Caco-2 (cell line): ENCODE measurements at regions not wholly inside any gene's neighbourhood (a gene's known extent, or its start where the extent isn't known, plus 50 kb on each side); places are given as distances from the start of the nearest gene placed in this dataset.
"Not testable (repeated sequence)": the region's sequence is repeated elsewhere in the genome, so short reads cannot be mapped to it uniquely, and the experiment has no call there.

ENCODE experiments used
- BruUV-seq: library from RNA; stranded (reverse); fragments of 400-500 nt; replicated peaks from 2 replicates; lab custom pipeline; 2021; lab: Mats Ljungman, UMichigan
- CTCF ChIA-PET: fragments of 300-600 bp; sonication (Branson Sonifier 250); formaldehyde crosslinking; loops from one replicate; lab custom pipeline; 2022; ENCODE audit warnings: antibody characterized with exemption; lab: Charles Lee
- POLR2A ChIA-PET: fragments of 300-600 bp; sonication (Branson Sonifier 250); formaldehyde crosslinking; loops from one replicate; lab custom pipeline; 2022; ENCODE audit warnings: antibody characterized with exemption; lab: Charles Lee
- DNase-seq, 2 experiments: peaks; one replicate each; pipeline versions ENCODE4 v3.0.0 to v3.0.0-alpha.2; 2020 to 2022
- H3K27me3 ChIP-seq: replicated peaks from 2 replicates; pipeline ENCODE4 v1.6.0; 2011; ENCODE audit warnings: low read length; ENCODE audit not compliant: control insufficient read depth, insufficient read depth
- H3K36me3 ChIP-seq: 2 replicates; pipeline ENCODE4 v1.5.1; 2011; ENCODE audit warnings: low read length; ENCODE audit not compliant: control insufficient read depth, insufficient read depth
- H3K4me1 ChIP-seq: fragments of 250-450 bp; sonication (Bioruptor Pico); 2 replicates; pipeline ENCODE4 v1.5.1; 2020; ENCODE audit warnings: mild to moderate bottlenecking
- H3K4me3 ChIP-seq: 2 replicates; pipeline ENCODE4 v1.5.1; 2011; ENCODE audit warnings: low read depth, mild to moderate bottlenecking, control low read depth, low read length
- H3K9me3 ChIP-seq: fragments of 250-450 bp; sonication (Bioruptor Pico); 2 replicates; pipeline ENCODE4 v1.5.1; 2020; ENCODE audit warnings: mild to moderate bottlenecking, moderate library complexity
- H3K27ac Mint-ChIP-seq: one replicate; pipeline ENCODE4 v1.8.0; 2022; ENCODE audit warnings: mixed read lengths; ENCODE audit not compliant: unreplicated experiment
- H3K27me3 Mint-ChIP-seq: one replicate; pipeline ENCODE4 v1.8.0; 2022; ENCODE audit warnings: mixed read lengths; ENCODE audit not compliant: insufficient read depth, unreplicated experiment
- H3K36me3 Mint-ChIP-seq: one replicate; pipeline ENCODE4 v1.8.0; 2022; ENCODE audit warnings: mild to moderate bottlenecking, mixed read lengths; ENCODE audit not compliant: insufficient read depth, unreplicated experiment
- H3K4me1 Mint-ChIP-seq: one replicate; pipeline ENCODE4 v1.8.0; 2022; ENCODE audit warnings: low read depth, mixed read lengths; ENCODE audit not compliant: unreplicated experiment
- H3K4me3 Mint-ChIP-seq: one replicate; pipeline ENCODE4 v1.8.0; 2022; ENCODE audit warnings: mild to moderate bottlenecking, moderate library complexity, mixed read lengths; ENCODE audit not compliant: unreplicated experiment
- H3K9me3 Mint-ChIP-seq: one replicate; pipeline ENCODE4 v1.8.0; 2022; ENCODE audit warnings: mixed read lengths; ENCODE audit not compliant: unreplicated experiment
- intact Hi-C: fragments of 100-400 bp; cut with micrococcal nuclease; formaldehyde crosslinking; loops from one replicate; pipeline ENCODE4 v1.10.0; 2022; ENCODE audit not compliant: unreplicated experiment
- TF ChIP-seq, protein P1 (sequence below), 2 experiments: fragments of 200-600 bp in 1 of 2; IDR thresholded peaks; 1 replicate in 1 of 2; 2 replicates in 1 of 2; pipeline versions ENCODE4 v1.5.1 to v1.8.0; 2011 to 2022; ENCODE audit warnings: antibody characterized with exemption in 1 of 2, control low read depth in 1 of 2, inconsistent platforms in 1 of 2, low read depth in 1 of 2, low read length in 1 of 2, mild to moderate bottlenecking in 1 of 2, moderate library complexity in 1 of 2; ENCODE audit not compliant: insufficient read depth in 1 of 2, severe bottlenecking in 1 of 2, unreplicated experiment in 1 of 2

DNA sequence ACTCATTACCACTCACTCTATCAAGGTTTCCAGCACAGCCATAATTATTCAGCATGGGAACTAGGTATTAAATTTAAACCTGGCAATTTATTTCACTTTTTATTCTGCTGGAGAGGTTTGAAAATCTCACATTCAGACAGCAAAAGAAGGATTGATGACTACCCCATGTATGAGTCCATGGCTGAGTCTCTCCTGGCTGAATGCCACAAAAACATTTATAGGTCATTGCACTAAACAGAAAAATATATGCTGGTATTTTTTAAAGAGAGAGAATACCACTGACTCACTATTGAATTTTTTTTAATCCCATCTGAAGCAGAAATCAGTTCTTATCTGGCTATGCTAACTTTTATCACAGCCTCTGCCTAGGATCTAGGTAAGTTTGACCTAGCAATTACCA is 336.3 kb downstream of the PPP1R3A start:
- H3K36me3 Mint-ChIP-seq: no peaks in the 10 kb centered on the region
- intact Hi-C loops: no loop called here
- POLR2A ChIA-PET: no interaction called here
- BruUV-seq: no TSS peak
- no peak for DNase-seq
- no peak overlapping the region for H3K4me3 ChIP-seq
- no peaks in the 10 kb centered on the region for H3K36me3 ChIP-seq
- H3K4me1 Mint-ChIP-seq: no peaks in the 10 kb centered on the region
- H3K27ac Mint-ChIP-seq: no peak overlapping the region
- H3K27me3 Mint-ChIP-seq: no peaks in the 10 kb centered on the region
- H3K9me3 ChIP-seq: no peaks in the 10 kb centered on the region
- no peaks in the 10 kb centered on the region for H3K4me1 ChIP-seq
- H3K4me3 Mint-ChIP-seq: no peak overlapping the region
- TF ChIP-seq, protein P1, sequence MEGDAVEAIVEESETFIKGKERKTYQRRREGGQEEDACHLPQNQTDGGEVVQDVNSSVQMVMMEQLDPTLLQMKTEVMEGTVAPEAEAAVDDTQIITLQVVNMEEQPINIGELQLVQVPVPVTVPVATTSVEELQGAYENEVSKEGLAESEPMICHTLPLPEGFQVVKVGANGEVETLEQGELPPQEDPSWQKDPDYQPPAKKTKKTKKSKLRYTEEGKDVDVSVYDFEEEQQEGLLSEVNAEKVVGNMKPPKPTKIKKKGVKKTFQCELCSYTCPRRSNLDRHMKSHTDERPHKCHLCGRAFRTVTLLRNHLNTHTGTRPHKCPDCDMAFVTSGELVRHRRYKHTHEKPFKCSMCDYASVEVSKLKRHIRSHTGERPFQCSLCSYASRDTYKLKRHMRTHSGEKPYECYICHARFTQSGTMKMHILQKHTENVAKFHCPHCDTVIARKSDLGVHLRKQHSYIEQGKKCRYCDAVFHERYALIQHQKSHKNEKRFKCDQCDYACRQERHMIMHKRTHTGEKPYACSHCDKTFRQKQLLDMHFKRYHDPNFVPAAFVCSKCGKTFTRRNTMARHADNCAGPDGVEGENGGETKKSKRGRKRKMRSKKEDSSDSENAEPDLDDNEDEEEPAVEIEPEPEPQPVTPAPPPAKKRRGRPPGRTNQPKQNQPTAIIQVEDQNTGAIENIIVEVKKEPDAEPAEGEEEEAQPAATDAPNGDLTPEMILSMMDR (IDR thresholded peaks at IDR 0.05; ENCODE audit: insufficient read depth in 1 of 2, low read depth in 1 of 2, low read length in 1 of 2, severe bottlenecking in 1 of 2, unreplicated experiment in 1 of 2): no peak
- CTCF ChIA-PET: no interaction called here
- H3K27me3 ChIP-seq: no peaks in the 10 kb centered on the region
- no peaks in the 10 kb centered on the region for H3K9me3 Mint-ChIP-seq

DNA sequence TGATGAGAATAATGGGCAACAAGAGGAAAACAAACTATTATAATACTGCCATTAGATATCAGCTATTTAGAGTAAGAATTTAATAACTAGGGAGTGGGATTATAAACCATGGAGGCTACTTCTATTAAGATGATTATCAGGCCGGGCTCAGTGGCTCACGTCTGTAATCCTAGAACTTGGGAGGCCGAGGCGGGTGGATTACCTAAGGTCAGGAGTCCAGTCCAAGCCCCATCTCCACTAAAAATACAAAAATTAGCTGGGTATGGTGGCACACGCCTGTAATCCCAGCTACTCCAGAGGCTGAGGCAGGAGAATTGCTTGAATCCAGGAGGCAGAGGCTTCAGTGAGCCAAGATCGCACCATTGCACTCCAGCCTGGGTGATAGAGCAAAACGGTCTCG is 355.6 kb downstream of the PPP1R3A start:
- H3K9me3 ChIP-seq, BruUV-seq, DNase-seq, H3K27me3 Mint-ChIP-seq, H3K27ac Mint-ChIP-seq, H3K4me1 Mint-ChIP-seq, H3K4me3 ChIP-seq, POLR2A ChIA-PET, H3K9me3 Mint-ChIP-seq, H3K36me3 Mint-ChIP-seq, H3K36me3 ChIP-seq, intact Hi-C loops, H3K4me1 ChIP-seq, CTCF ChIA-PET, H3K4me3 Mint-ChIP-seq, H3K27me3 ChIP-seq: not testable (repeated sequence)

DNA sequence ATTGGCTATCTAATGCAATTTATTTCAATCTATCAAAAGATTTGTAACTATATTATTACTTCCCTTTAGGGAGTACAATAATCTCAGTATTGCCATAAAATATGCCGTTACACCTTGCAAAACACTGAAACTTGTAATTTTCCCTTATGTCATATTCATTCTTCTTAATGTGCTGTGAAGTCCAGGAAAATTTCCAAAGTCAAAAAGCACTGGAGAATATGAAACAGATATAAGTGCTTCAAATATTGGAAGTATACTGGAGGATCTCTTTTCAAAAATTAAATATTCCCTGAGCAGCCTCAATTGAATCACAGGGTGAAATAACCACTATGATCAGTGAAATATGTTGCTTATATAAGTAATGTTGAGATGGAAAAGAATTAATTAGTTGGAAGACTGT is 356.0 kb downstream of the PPP1R3A start:
- no peaks in the 10 kb centered on the region for H3K36me3 ChIP-seq
- H3K4me1 Mint-ChIP-seq: no peaks in the 10 kb centered on the region
- no peaks in the 10 kb centered on the region for H3K27me3 ChIP-seq
- ChIA-PET CTCF (no interaction called here), POLR2A (no interaction called here)
- BruUV-seq: no TSS peak
- DNase-seq: no peak
- no peak overlapping the region for H3K27ac Mint-ChIP-seq
- intact Hi-C loops: no loop called here
- TF ChIP-seq, protein P1 (IDR thresholded peaks at IDR 0.05; ENCODE audit: insufficient read depth in 1 of 2, low read depth in 1 of 2, low read length in 1 of 2, severe bottlenecking in 1 of 2, unreplicated experiment in 1 of 2): no peak
- no peaks in the 10 kb centered on the region for H3K27me3 Mint-ChIP-seq
- no peaks in the 10 kb centered on the region for H3K9me3 ChIP-seq
- H3K4me1 ChIP-seq: no peaks in the 10 kb centered on the region
- no peaks in the 10 kb centered on the region for H3K36me3 Mint-ChIP-seq
- H3K4me3 Mint-ChIP-seq: no peak overlapping the region
- H3K9me3 Mint-ChIP-seq: no peaks in the 10 kb centered on the region
- H3K4me3 ChIP-seq: no peak overlapping the region

DNA sequence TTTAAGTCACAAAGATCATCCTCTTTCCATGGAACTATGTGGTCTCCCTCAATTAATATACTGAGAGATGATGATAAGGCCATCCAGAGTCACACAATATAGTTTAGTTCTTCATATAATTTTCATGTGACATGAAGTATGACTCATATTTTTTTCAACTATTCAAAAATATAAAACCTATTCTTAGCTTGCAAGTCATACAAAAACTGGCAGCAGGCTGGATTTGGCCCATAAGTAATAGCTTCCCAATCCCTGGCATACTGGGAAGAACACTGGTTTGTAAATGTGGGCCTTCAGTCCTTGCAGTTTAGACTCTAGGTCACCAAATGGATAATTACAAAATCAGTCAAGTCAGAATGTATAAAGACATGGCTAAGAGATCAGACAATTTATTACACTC is 356.6 kb downstream of the PPP1R3A start:
- Mint-ChIP-seq H3K27ac (no peak overlapping the region), H3K36me3 (no peaks in the 10 kb centered on the region), H3K4me1 (no peaks in the 10 kb centered on the region), H3K4me3 (no peak overlapping the region), H3K9me3 (no peaks in the 10 kb centered on the region), H3K27me3 (no peaks in the 10 kb centered on the region)
- ChIA-PET POLR2A (no interaction called here), CTCF (no interaction called here)
- H3K9me3 ChIP-seq: no peaks in the 10 kb centered on the region
- no peaks in the 10 kb centered on the region for H3K4me1 ChIP-seq
- TF ChIP-seq, protein P1 (IDR thresholded peaks at IDR 0.05; ENCODE audit: insufficient read depth in 1 of 2, low read depth in 1 of 2, low read length in 1 of 2, severe bottlenecking in 1 of 2, unreplicated experiment in 1 of 2): no peak
- H3K27me3 ChIP-seq: no peaks in the 10 kb centered on the region
- intact Hi-C loops: no loop called here
- no peak overlapping the region for H3K4me3 ChIP-seq
- no peaks in the 10 kb centered on the region for H3K36me3 ChIP-seq
- no peak for DNase-seq
- BruUV-seq: no TSS peak
